ENCODE measurements at regions not wholly inside any gene's neighbourhood (a gene's known extent, or its start where the extent isn't known, plus 50 kb on each side); places are given as distances from the start of the nearest gene placed in this dataset.

GRCh38 chrX:45472968-45473367 lies 272.3 kb upstream of the DIPK2B start:
- TF ChIP-seq CTCF (IDR thresholded peaks at IDR 0.05; ENCODE audit: borderline replicate concordance, extremely low read depth, low read length, poor library complexity, severe bottlenecking) (no peak), EZH2 (IDR thresholded peaks at IDR 0.05; ENCODE audit: borderline replicate concordance, low read depth, low read length, severe bottlenecking) (no peak)
